ENCODE measurements at regions not wholly inside any gene's neighbourhood (a gene's known extent, or its start where the extent isn't known, plus 50 kb on each side); places are given as distances from the start of the nearest gene placed in this dataset.
A peak's percentile ranks its signal among the peaks of the same experiment; 100 is the strongest.
"Not testable (repeated sequence)": the region's sequence is repeated elsewhere in the genome, so short reads cannot be mapped to it uniquely, and the experiment has no call there.

GRCh38 chr5:38607396-38607795 lies 51.0 kb upstream of the LIFR start:
- peak in 1 of 2 donors; percentile 19 for DNase-seq

- no peak for DNase-seq
Measured at GRCh38 chr5:38607930-38608564, 51.6 kb upstream of the LIFR start.

DNA sequence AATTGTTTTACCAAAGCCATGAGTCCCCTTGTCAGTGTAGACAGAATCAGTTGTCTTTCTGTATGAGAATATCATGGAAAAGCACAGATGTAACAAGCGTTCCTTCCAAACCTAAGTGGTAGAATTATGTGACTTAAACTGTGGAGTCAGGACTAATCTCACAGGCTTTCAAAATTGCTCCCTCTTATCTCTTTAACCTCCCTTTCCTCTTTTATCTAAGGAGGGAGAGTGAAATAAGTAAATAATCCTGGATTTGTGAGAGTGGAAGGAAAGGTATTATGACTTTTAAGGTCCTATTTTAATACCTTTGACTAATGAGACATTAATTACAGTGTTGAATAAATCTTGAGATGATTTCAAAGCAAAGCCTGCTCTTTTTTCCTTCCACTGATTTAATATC lies 52.4 kb upstream of the LIFR start:
- DNase-seq: no peak

- no peak for DNase-seq
Measured at GRCh38 chr5:38612851-38613250, 56.4 kb upstream of the LIFR start.

GRCh38 chr5:38613490-38613889 lies 57.0 kb upstream of the LIFR start:
- DNase-seq: no peak

DNA sequence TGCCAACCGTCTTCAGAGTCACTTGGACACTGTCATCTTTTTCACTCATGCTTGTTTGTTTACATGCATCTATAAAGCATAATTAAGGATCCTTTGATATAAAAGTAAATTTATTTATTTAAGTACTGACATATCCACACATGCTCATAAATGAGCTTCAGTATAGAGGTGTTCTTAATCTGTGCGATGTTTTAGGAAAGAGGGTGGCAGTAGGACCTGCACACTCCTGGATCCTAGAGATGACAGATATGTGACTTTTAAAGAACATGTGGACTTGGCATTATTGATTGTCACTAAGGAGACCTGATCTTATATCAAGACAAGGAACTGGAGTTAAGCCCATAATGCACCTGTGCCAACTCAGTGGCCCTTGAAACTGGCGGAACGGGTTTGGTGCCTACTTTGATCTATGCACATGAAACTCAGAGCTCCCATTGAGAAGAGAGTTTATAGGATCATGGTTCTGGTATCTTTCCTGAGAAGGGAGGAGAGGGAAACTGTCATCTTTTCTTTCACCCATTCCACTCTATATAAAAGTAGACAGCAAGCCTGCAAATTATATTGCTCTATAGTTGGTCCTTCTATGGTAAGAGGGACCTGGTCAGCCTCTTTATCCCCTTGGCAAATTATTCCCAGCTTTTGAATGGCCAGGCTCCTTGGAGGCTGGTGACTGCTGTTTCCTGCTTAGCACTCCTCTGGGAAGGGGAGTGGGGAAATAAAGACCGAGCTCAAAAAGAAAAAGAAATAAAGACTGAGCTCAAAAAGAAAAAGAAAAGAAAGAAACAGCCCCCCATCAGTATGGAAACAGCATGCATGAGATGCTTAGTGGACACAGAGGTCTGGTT lies 57.8 kb upstream of the LIFR start:
- DNase-seq: no peak

GRCh38 chr5:38615042-38615441 lies 58.6 kb upstream of the LIFR start:
- no peak for DNase-seq

DNA sequence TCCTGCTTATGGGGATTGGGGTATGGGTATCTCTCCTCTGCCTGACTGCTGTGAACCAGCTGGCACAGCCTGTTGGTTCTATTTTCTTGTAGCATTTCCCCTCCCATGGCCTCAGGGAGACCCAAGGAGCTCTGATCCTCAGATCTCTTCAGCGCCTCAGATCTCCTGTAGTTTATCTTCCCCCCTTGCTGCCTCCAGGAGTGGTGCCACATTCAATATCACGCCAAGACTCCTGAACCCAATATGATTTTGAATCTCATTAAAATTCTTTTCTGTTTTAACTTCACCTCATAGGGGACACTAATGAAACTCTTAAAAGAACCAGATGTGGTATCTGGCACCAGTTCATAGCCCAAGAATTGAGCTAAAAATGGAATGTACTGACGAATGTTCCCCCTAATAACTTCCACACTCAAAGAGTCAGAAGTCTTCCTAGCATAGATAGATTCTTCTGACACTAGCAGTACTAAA lies 59.6 kb upstream of the LIFR start:
- DNase-seq: no peak

GRCh38 chr5:38618154-38618553 lies 61.7 kb upstream of the LIFR start:
- no peak for DNase-seq

GRCh38 chr5:38621331-38621730 lies 64.9 kb upstream of the LIFR start:
- DNase-seq: no peak

DNA sequence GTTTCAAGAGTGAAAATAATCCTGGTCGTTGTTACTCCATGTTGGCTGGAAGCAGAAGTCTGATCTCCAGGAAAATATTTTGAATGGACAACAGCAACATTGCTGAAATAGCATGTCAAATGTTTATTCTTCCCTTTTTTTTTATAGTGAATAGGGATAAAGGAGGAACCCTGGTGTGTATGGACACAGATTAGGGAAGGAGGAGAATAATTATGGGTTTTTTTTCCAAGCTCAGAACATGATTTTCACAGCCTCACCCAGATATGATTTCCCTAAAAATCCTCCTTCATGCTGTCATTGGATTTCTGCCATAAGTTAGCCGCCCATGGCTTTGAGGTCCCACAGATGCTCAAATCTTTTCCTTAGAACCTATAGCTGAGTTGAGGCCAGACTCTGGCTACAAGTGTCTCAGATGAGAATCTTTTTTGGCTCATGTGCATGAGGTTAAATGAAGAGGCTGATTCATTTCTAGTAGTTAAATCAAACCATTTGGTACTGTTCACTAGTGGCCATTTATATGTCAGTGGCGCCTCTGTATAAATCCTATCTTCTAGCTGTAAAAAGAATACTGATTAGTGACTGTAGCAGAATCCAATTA lies 65.5 kb upstream of the LIFR start:
- no peak for DNase-seq

DNA sequence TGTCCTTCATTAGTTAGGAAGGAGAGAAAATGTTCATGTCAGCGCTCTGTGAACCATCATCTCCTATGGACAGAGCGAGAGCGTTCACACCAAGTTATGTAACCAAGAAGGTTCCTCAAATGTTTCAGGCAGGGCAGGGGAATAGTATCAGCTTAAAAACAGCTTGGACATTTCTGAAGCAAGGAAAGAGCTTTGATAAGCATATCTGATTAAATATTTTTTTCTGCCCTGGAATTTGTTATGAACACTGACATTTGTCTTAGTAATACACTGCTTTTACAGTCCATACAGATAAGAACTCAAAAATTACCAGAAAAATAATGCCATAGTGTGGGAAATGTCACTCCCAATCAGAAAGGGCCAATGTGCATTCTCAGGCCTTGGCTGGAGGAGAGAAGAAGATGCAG lies 66.3 kb upstream of the LIFR start:
- no peak for DNase-seq

- not testable (repeated sequence) for DNase-seq
Measured at GRCh38 chr5:38624541-38624940, 68.1 kb upstream of the LIFR start.

- DNase-seq: not testable (repeated sequence)
Measured at GRCh38 chr5:38631376-38631775, 74.9 kb upstream of the LIFR start.

DNA sequence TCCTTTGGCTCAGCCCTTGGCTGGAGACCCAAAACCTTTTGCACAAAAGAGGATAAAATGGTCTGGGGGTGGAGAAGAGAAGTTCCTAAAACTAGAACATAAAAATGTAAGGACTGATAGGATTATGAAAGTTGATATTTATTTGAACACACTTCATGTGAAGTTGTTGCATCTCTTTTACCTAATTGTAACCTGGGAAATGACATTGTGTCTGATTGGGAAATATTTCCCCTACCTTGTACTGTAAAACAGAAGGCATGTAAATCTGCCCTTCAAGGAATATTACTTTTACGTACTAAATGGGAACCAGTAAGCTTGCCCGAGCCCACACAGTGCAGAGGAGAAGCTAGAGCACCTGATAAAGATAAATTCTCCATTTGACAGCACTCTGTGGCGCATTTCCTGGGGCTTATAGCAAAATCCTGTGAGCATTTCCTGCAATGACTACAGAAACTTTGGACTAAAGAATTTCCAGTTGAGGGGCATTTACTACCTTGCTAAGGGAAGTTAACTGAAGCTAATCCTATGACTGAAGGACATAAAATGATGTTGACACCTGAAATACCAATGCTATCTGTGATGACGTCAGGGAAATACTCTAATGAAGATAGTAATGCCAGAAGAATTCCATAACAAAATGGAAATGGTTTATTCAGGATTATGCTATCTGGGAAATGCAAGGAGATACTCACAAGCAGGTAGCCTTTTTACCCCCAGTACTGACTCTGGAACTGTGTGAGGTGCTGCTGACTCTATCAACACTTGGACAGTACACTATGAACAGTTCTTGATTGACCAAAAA lies 78.3 kb upstream of the LIFR start:
- DNase-seq: no peak

GRCh38 chr5:38636626-38637025 lies 80.2 kb upstream of the LIFR start:
- no peak for DNase-seq

- DNase-seq: no peak
Measured at GRCh38 chr5:38638656-38639055, 82.2 kb upstream of the LIFR start.

GRCh38 chr5:38639377-38640358 lies 83.2 kb upstream of the LIFR start:
- DNase-seq: no peak

DNA sequence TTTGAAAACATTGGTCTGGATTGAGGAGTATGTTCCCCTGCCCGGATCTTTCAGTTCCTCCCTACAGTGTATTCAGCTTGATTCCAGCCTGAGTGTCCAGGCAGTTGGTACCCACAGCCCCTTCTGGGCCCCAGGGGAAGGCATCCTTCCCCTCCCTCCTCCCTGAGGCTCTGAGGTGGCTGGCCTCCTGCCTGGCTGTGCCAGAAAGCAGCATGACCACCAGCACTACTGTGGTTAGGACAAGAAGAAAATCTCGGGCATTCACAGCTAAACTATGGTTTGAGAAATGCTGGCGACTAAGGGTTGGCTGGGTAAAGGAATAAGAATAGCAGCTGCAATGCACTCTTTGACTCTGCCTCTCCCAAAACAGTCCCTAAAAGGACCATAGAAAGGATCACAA lies 84.6 kb upstream of the LIFR start:
- no peak for DNase-seq

- no peak for DNase-seq
Measured at GRCh38 chr5:38642189-38642911, 85.9 kb upstream of the LIFR start.

- no peak for DNase-seq
Measured at GRCh38 chr5:38643616-38644015, 87.2 kb upstream of the LIFR start.
